Stimulated activated CD8-positive, alpha-beta memory T cell treated with anti-CD3 and anti-CD28 coated beads, Interleukin-4, amount 100 ng/mL, for 48 hours (primary cell): ENCODE measurements at regions not wholly inside any gene's neighbourhood (a gene's known extent, or its start where the extent isn't known, plus 50 kb on each side); places are given as distances from the start of the nearest gene placed in this dataset.
"Not testable (repeated sequence)": the region's sequence is repeated elsewhere in the genome, so short reads cannot be mapped to it uniquely, and the experiment has no call there.

Source experiments
- DNase-seq: peaks from one replicate; pipeline ENCODE4 v3.0.0-alpha.2; 2020

GRCh38 chr4:163697121-163697520 is 202.6 kb downstream of the TMA16 start:
- DNase-seq = no peak

- not testable (repeated sequence) for DNase-seq
Measured at GRCh38 chr4:163700383-163700782, 205.9 kb downstream of the TMA16 start.

DNA sequence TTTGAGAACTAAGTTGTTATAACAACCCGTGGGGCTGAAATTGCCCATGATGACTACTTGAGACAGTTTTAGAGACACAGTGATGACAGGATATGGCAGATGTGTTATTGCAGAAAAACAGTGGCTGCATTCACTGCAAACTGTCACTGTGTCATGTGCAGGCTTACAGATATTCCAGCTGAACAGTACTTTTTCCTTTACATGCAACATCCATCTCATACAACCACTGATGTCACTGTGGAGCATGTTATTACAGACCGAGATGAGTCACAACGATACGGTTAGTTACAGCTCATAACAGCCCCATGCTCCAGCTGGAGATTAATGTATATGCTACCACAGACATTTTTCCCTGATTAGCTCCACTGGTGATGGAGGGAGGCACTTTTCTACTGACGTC is 207.4 kb downstream of the TMA16 start:
- DNase-seq = no peak

DNA sequence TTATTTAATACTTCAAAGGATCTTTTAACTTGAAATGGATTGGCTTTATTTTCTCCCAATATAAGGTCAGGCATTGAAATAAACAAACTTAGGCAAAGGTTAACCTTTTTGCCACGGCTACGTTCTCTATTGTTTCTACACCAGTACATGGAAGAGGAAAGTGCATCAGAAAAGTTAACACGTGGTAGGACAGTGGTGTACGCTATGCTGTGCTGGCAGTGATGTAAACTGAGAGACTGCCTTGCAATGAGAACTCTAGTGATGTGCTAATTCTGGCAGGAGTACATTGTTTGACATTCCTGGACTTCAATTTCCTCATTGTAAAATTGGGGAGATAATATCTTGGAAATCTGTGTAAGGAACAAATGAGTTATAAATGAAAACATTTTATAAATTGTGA is 208.2 kb downstream of the TMA16 start:
- DNase-seq = no peak

GRCh38 chr4:163703251-163703650 is 208.8 kb downstream of the TMA16 start:
- no peak for DNase-seq

- DNase-seq = no peak
Measured at GRCh38 chr4:163707873-163708272, 213.4 kb downstream of the TMA16 start.

- no peak for DNase-seq
Measured at GRCh38 chr4:163709601-163710000, 215.1 kb downstream of the TMA16 start.

DNA sequence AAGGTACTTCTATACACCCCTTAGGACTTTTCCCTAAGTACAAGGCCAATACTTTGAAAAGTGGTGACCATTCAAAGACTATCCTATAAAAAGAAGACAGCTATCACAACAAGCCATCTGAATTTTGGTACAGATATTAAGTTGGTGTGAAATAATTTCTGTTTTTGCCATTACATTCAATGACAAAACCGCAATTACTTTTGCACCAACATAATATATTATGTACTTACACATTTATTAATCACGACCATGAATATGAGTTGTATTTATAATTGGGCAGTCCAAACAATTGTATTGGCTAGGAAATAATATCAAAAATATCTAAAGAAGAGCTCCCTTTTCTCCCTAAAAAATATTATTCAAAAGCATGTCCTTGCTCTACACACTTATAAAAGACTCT is 215.7 kb downstream of the TMA16 start:
- DNase-seq = no peak

DNA sequence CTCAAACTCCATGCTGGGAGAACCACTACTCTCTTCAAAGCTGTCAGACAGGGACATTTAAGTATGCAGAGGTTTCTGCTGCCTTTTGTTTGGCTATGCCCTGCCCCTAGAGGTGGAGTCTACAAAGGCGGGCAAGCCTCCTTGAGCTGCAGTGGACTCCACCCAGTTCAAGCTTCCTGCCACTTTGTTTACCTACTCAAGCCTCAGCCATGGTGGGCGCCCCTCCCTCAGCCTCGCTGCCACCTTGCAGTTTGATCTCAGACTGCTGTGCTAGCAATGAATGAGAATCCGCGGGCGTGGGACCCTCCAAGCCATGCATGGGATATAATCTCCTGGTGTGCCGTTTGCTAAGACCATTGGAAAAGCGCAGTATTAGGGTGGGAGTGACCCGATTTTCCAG is 230.0 kb downstream of the TMA16 start:
- not testable (repeated sequence) for DNase-seq

DNA sequence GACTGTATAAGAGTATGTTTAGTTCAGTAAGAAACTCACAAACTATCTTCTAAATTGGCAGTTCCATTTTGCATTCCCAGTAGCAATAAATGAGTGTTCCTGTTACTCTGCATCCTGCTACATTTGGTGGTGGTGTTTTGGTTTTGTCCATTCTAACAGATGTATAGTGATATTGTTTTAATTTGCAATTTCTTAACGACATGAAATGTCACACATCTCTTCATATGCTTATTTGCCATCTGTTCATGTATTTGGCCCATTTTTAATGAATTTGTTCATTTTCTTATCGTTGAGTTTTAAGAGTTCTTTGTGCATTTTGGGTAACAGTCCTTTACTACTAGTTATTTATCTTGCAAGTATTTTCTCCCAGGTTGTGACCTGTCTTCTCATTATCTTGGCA is 232.2 kb downstream of the TMA16 start:
- no peak for DNase-seq

- DNase-seq = no peak
Measured at GRCh38 chr4:163731071-163731470, 236.6 kb downstream of the TMA16 start.

- DNase-seq = no peak
Measured at GRCh38 chr4:163732473-163732872, 238.0 kb downstream of the TMA16 start.

DNA sequence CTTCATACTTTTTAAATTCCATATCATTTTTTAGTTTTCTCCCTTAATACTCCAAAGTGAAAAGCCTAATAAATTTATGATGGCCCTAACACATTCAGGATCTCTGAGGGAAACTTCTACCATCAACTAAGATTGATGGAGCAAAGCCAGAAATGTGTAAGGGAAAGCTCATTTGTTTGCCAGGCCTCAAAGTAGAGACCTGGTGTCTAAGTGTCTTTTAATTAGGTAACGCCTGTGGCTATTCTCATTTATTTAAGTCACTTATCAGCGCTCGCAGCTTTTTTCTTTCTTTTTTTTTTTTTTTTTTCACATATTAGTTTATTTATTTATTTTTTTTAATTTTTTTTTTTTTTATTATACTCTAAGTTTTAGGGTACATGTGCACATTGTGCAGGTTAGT is 242.4 kb downstream of the TMA16 start:
- no peak for DNase-seq

- not testable (repeated sequence) for DNase-seq
Measured at GRCh38 chr4:163737846-163738245, 243.4 kb downstream of the TMA16 start.

- no peak for DNase-seq
Measured at GRCh38 chr4:163738521-163738920, 244.0 kb downstream of the TMA16 start.

GRCh38 chr4:163744861-163745260 is 250.4 kb downstream of the TMA16 start:
- DNase-seq = no peak

GRCh38 chr4:163747293-163747692 is 252.8 kb downstream of the TMA16 start:
- DNase-seq = no peak

- no peak for DNase-seq
Measured at GRCh38 chr4:163747886-163748285, 253.4 kb downstream of the TMA16 start.

DNA sequence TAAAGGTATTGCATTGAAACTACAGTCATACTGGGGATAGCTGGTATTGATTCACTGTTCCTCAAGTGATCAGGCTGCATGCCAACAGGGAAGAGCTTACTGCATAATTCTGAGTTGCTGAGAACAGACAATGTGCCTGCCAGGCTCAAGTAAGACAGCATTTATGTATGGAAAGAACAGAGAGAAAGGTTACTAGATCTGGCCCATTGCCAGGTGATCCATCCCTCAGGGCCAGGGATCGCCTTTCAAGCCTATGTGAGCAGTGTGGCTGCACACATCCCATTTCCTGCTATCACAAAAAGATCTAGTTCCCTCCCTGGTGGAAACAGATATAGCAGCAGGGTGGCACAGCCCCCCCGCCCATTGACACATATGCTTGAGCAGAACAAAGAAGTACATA is 254.0 kb downstream of the TMA16 start:
- DNase-seq = no peak

GRCh38 chr4:163755013-163755412 is 260.5 kb downstream of the TMA16 start:
- DNase-seq = no peak

DNA sequence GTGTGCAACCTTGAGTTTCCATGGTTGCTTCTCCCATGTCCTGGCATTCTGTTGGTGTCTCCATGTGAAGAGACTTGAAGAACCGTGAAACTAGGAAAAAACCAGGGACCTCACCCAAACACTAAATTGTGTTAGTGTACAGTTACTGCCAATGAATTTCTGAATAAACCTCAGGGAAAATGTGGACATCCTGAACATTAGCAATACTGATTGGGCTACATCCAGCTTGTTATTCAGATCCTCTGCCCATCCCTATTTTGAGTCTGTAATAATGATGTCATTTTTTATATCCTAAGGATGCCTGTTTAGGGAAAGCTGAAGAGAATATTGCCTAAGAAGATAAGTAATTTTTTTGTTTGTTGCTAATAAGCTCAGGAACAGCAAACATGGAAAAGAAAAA is 262.7 kb downstream of the TMA16 start:
- no peak for DNase-seq

DNA sequence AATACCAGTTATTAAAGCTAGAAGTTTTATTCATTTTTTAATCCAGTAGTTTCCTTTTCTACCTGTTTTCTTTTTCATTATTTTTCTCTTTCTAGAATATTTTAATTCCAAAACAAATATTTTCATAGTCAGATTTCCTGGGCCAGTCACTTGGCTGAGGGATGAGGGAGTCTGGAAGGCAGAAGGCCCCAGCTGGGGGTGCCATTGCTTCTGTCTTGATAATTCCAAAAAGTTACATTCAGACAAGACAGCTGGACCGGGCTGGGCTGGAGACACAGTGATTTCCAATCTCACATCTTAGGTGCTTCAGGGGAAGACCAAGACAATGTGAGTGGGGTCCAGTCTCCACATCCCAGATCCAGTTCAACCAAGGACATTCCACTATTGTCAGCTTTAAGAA is 263.5 kb downstream of the TMA16 start:
- no peak for DNase-seq

DNA sequence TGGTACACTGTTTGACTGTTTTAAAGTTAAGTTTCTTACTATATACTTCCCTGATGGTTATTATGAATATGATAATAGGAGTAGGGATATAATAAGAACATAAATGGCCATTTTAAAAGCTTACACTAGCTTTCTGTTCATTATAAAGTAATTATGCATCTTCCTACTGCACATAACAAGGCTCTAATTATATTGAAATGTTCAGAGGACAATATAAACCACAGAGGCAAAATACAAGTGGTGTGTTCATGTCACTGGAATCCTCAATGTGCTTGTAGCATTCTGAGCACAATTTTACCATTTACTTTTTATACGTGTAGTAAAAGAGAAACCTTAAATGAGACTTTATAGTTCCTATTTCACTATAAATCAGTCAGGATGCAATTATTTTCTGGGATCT is 268.3 kb downstream of the TMA16 start:
- no peak for DNase-seq

DNA sequence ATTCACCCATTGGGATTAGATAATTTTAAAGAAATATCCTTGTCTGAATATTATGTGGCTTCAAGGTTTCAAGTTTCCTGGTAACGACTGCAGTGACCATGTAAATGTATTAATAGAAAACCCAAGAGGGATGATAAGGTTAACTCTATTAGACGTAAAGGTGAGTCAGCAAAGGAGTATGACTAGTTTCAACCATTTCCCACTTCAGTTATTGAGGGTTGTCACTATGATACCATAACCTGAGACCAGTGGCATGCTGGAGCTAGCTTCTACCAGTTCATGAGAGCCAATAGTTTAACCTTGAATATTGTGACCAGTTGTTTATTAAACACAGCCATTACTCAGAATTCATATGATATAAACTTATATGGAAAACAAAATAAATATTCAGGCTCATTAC is 270.1 kb downstream of the TMA16 start:
- no peak for DNase-seq

- DNase-seq = no peak
Measured at GRCh38 chr4:163768014-163768413, 273.5 kb downstream of the TMA16 start.

DNA sequence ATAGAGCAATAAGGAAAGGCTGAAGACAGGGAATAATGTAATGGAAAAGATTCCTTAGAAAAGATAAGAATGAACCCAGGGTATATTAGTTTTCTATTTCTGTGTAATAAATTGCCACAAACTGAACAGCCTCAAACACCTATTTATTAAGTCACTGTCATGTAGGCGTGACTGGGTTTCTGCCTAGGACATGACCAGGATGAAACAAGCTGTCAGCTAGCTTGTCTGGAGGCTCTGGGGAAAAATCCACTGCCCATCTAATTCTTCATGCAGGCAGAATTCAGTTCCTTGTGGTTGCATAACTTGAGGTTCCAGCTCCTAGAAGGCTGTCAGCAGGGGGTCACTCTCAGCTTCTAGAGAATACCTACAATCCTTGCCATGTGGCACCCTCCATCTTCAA is 277.7 kb downstream of the TMA16 start:
- DNase-seq = no peak
